Endothelial cell of umbilical vein (primary cell): ENCODE measurements at regions not wholly inside any gene's neighbourhood (a gene's known extent, or its start where the extent isn't known, plus 50 kb on each side); places are given as distances from the start of the nearest gene placed in this dataset.

ENCODE experiments used
- EZH2 ChIP-seq: IDR thresholded peaks from 2 replicates; pipeline ENCODE4 v1.6.1; 2012; ENCODE audit warnings: borderline replicate concordance, low read depth, mild to moderate bottlenecking, moderate library complexity, low read length, inconsistent platforms; ENCODE audit not compliant: severe bottlenecking
- POLR2A ChIP-seq: IDR thresholded peaks from 2 replicates; pipeline ENCODE4 v1.6.1; 2012; ENCODE audit warnings: low read depth, mild to moderate bottlenecking, control low read depth, low read length

DNA sequence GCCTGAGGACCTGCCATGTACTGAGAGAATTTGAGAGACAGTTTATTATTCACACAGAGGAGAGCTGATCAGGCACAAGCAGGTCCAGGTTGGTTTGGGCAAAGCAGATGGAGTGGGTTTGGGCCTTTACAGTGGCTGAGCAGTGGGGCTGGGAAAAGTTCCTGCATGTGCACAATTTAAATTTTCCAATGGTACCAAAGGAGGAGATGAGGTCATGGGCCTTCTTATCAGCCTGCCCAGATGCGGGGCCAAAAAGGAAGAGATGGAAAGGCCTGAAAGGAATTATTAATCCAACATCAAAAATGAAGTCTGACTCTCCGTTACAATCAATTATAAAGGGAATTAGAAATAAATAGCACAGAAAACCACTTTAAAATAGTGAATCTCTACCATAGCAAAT, 367.6 kb downstream of the TMEM135 start:
- TF ChIP-seq POLR2A = no peak
- TF ChIP-seq EZH2 = no peak
